HG03280 (cell line): ENCODE measurements at regions not wholly inside any gene's neighbourhood (a gene's known extent, or its start where the extent isn't known, plus 50 kb on each side); places are given as distances from the start of the nearest gene placed in this dataset.
"Not testable (repeated sequence)": the region's sequence is repeated elsewhere in the genome, so short reads cannot be mapped to it uniquely, and the experiment has no call there.

Source experiments
- ATAC-seq: cut with Tn5 transposase; IDR thresholded peaks from one replicate; pipeline ENCODE4 v1.9.1; 2021; ENCODE audit warnings: mild to moderate bottlenecking, moderate library complexity; ENCODE audit not compliant: unreplicated experiment

DNA sequence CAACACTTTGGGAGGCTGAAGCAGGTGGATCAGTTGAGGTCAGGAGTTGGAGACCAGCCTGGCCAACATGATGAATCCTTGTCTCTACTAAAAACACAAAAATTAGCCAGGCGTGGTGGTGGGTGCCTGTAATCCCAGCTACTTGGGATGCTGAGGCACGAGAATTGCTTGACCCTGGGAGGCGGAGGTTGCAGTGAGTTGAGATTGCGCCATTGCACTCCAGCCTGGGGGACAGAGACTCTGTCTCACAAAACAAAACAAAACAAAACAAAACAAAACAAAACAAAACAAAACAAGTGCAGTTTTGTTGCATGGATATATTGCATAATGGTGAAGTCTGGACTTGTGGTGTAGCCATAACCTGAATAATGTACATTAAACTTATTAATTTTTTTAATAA lies 133.6 kb upstream of the ZNF217 start:
- not testable (repeated sequence) for ATAC-seq

- ATAC-seq: no peak
Observed at GRCh38 chr20:53725575-53725970, 131.9 kb upstream of the ZNF217 start.

- ATAC-seq: no peak
Observed at GRCh38 chr20:53723621-53724020, 130.0 kb upstream of the ZNF217 start.

- no peak for ATAC-seq
Observed at GRCh38 chr20:53723045-53723444, 129.4 kb upstream of the ZNF217 start.

GRCh38 chr20:53722515-53723036 lies 128.9 kb upstream of the ZNF217 start:
- no peak for ATAC-seq

DNA sequence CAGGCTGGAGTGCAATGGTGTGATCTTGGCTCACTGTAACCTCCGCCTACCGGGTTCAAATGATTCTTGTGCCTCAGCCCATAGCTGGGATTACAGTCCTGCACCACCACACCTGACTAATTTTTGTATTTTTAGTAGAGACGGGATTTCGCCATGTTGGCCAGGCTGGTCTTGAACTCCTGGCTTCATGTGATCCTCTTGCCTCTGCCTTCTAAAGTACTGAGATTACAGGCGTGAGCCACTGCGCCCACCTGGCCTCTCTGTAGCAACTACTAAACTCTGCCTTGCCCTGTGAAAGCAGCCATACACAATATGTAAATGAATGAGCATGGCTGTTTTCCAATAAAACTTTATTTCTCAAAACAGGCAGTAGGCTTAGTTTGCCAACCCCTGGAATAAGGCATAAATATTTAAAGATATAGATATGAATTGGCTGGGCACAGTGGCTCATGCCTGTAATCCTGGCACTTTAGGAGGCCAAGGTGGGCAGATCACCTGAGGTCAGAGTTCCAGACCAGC lies 127.9 kb upstream of the ZNF217 start:
- ATAC-seq: not testable (repeated sequence)

GRCh38 chr20:53719171-53719803 lies 125.6 kb upstream of the ZNF217 start:
- ATAC-seq: not testable (repeated sequence)

DNA sequence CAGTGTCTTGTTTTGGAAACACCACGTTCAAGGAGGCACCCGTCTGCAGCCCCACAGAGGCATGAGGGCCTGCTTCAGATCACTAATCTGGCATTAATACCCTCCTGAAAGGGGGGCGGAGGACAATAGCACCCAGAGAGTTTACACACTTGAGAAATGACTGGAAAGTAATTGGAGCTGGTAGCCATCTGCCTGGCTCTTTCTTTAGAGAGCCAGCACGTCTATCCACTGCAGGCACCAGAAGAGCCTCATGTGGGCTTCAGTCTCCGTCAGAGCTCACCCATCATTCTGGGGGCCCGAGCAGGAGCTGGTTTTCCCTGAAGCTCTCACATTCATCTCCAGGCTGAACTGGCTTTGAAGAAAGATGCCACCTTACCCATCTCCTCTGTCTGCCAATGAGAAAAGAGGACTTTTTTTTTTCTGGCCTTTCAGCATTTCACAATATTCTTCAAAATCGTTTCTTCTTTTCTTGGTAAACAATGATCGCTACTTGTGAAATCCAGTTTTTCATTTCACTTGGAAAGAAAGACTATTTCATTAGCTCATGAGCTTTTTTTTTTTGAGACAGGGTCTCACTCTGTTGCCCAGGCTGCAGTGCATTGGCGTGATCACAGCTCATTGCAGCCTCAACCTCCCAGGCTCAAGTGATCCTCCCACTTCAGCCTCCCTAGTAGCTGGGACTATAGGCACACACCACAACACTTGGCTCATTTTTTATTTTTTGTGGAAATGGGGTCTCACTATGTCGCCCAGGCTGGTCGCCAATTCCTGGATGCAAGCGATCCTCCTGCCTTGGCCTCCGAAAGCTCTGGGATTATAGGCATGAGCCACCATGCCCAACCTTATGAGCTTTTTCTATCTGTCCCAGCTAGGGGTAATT lies 124.7 kb upstream of the ZNF217 start:
- ATAC-seq: no peak

DNA sequence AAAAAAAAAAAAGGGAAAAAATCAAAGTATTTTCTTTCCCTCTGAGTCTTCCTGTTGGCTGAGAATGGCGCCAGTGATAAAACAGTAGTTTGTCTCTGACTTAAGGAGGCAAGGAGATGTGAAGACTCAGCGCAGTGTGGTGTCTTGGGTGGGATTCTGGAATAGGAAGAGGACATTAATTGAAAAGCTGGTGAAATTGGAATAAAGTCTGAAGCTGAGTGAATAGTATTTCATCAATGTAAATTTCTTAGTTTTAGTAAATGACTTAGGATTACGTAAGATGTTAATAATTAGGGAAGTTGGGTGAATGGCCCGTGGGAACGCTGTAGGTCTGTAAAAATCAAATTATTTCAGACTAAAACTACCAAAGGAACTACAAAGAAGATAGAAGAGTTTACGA lies 122.8 kb upstream of the ZNF217 start:
- no peak for ATAC-seq

- ATAC-seq: no peak
Observed at GRCh38 chr20:53714524-53714923, 120.9 kb upstream of the ZNF217 start.

DNA sequence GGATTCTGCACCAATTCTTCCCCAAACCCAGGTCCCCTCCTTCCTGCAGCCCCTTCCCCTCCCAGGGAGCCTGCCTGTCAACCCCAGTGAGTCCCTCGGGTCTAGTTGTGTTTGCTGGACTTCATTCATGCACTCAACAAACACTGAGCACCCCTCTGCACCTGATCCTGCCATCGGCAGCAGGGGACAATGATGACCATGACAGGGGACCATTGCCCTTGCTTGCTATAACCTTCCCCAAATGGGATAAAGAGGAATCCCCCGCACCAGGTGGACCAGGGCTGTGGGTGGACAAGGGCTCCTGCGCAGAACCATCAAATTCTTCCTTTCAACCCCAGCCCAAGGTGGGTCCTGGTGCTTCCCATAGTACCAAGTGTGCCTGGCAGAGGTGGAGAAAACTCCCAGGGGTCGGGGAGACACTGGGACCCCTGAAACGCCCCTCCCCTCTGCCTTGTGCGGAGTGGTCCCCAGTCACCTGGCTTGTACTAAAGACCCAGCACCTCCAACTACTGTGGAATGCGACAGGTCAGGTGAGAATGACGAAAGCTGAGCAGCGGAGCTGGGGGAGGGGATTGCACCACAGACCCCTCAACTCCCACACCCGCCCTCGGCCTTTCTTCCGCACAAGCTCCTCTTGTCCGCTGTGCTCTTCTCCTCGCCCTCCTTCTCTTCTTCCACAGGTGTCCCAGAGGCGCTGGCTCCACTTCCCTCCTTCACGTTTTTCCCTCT lies 119.9 kb upstream of the ZNF217 start:
- ATAC-seq: no peak

GRCh38 chr20:53712212-53712977 lies 118.8 kb upstream of the ZNF217 start:
- no peak for ATAC-seq

GRCh38 chr20:53711333-53712211 lies 117.9 kb upstream of the ZNF217 start:
- no peak for ATAC-seq

- peak; percentile 63 for ATAC-seq
Observed at GRCh38 chr20:53708129-53708968, 114.7 kb upstream of the ZNF217 start.

DNA sequence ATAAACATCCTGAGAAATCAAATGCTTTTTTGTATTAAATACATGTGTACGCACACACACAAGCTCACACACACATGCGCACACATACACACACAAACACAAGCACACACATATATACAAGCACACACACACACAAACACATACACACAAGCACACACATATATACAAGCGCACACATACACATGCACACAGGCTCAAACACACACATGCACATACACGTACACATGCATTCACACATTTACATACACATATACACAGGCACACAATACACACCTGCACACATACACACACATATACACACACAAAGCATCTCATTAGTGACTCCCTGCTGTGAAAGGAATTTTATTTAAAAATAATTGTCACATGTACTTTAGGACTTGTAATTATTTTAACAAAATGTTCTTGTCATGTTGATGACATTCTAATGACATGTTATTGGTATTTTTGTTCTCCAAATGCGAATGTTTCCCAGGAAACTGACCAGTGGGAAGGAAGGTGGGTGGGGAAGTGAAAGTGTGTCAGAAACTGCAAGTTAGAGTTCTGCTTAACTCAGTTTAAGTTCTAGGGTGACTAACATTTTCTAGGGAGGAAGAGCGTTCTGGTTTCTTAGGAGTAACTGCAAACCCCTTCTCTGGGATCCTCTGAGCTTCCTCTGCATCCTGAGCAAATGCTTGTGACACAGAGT lies 113.9 kb upstream of the ZNF217 start:
- peak; percentile 36 for ATAC-seq

DNA sequence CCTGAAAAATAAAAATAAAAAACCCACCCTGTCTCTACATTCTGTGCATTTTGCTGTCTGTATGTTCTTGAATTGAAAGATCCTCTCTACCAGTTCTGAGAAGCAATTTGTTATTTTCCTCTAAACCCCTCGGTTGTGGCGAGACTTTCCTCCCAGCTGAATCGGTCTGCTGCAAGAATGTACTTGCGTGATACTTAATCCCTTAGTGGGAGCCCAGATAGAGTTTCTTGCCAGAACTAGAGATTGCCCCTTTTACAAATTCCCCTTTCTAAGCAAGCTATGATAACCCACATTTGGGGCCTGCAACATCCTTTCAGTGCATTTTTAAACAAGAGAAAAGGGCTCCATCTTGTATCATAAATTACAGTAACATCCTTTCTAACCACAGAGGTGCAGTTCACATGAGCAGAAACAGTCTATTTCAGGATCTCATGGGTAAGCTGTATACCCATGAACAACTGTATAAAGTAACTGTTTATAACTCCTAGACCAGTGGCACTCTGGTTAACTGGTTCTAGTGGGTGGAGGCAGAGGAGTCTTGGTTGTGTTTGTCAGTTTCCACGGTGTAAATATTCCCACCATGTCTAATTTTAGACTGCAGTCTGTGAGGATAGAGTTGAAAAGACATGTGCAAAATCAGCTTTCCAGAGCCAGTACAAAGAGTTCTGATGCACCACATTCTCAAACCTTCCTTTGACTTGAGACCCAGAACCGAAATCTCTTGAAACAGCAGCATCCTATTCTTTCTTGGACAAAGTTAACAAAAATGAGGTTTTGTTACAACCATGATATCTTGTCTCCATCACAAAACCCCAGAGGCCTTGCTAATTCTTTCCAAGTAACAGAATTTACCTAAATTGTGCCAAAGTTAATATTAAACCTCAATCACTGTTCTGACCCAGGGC lies 113.1 kb upstream of the ZNF217 start:
- no peak for ATAC-seq

- ATAC-seq: no peak
Observed at GRCh38 chr20:53706008-53706465, 112.4 kb upstream of the ZNF217 start.
